Stimulated activated CD8-positive, alpha-beta memory T cell treated with anti-CD3 and anti-CD28 coated beads, Interleukin-15, amount 100 ng/mL, for 48 hours (primary cell): ENCODE measurements at regions not wholly inside any gene's neighbourhood (a gene's known extent, or its start where the extent isn't known, plus 50 kb on each side); places are given as distances from the start of the nearest gene placed in this dataset.
"Not testable (repeated sequence)": the region's sequence is repeated elsewhere in the genome, so short reads cannot be mapped to it uniquely, and the experiment has no call there.

Source experiments
- DNase-seq, 2 donors: peaks; one replicate each; pipeline ENCODE4 v3.0.0-alpha.2; 2020; ENCODE audit warnings: low read depth in 2 of 2

DNA sequence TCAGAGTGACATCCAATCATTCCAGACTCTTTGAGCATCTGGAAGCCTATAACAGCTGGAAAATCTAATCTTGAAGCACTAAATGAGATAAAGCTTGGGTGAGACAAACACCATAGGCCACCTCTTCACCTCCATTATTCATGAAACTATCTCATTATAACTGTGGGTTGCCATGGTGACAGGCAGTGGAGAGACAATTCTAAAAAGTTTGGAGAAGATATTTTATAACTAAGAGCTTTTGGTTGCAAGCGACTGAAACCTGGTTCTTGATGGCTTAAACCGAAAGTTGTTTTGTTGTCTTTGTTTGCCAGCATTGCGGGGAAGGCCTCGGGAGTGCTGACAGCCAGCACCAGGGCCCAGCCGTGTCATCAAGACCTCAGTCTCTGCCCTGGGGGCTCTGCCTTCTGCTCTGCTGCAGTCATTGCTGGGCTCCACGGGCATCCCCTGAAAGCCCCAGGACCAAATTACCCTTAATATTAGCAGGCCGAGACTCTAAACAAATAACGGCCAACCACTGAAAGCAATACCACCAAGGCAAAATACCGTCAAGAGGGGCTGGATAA, 353.6 kb upstream of the SFSWAP start:
- DNase-seq, result no peak

DNA sequence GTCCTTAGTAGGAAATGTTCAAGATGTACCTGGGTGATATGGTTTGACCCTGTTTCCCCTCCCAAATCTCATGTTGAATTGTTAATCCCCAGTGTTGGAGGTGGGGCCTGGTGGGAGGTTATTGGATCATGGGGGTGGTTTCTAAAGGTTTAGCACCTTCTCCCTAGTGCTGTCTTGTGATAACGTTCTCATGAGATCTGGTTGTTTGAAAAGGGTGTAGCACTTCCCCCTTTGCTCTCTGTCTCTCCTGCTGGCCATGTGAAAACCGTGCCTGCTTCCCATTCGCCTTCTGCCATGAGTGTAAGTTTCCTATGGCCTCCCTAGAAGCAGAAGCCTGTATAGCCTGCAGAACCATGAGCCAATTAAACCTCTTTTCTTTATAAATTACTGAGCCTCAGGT, 353.0 kb upstream of the SFSWAP start:
- DNase-seq, result no peak

DNA sequence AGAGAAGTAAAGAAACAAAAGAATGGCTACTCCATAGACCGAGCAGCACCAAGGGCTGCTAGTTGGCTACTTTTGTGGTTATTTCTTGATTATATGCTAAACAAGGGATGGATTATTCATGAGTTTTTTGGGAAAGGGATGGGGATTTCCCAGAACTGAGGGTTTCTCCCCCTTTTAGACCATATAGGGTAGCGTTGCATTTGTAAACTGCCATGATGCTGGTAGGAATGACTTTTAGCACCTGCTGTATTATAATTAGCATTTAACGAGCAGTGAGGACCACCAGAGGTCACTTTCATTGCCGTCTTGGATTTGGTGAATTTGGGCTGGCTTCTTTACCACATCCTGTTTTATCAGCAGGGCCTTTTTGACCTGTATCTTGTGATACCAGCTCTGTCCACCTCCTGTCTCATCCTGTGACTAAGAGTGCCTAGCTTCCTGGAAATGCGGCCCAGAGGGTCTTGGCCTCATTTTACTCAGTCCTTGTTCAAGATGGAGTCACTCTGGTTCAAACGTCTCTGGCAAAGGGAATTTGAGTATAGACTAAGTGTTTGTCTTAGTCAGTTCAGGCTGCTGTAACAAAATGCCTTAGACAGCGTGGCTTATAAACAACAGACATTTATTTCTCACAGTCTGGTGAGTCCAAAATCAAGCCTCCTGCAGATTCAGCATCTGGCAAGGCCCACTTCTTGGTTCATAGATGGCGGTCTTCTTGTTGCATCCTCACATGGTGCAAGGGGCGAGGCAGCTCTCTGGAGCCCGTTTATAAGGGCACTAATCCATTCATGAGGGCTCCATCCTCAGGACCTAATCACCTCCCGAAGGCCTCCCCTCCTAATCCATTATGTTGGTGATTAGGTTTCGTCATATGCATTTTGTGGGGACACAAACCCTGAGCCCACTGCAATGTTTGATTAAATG, 348.3 kb upstream of the SFSWAP start:
- DNase-seq, result no peak

DNA sequence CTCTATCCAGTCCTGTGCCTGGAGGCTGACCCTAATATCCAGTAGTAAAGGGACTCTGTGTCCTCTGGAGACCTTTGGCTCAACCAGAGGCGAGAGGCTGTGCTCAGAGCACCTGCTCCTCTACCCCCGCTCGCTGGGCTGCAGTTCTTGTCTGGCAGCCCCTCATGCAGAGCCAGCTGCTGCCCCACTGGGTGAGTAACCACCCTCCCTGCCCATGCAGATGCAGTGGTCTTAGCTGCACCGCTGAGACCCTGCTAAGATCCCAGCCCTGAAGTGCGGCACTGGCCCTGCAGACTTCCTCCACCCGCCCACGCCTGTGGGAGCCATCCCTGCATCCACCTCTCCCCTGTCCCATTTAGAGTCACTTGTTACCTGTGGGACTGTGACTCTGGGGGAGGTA, 347.5 kb upstream of the SFSWAP start:
- DNase-seq, result no peak

DNA sequence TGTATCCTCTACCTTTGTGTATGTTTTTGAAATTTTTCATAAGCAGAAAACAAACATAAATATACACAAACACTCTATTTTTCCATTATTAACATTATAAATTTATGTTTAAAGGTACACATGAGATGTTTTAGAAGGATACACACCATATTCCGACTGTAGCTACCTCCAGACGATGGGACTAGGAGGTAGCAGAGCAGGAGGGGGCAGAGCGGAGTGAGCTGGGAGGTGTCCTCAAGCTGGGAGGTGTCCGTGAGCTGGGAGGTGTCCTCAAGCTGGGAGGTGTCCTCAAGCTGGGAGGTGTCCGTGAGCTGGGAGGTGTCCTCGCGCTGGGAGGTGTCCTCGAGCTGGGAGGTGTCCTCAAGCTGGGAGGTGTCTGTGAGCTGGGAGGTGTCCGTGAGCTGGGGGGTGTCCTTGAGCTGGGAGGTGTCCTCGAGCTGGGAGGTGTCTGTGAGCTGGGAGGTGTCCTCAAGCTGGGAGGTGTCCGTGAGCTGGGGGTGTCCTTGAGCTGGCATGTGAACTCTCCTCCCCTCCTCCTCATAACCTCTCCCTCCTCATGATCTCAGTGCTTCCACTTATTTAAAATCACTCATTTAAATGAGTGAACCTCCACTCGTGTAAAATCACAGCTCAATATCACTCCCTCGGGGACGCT, 346.9 kb upstream of the SFSWAP start:
- DNase-seq, result no peak

DNA sequence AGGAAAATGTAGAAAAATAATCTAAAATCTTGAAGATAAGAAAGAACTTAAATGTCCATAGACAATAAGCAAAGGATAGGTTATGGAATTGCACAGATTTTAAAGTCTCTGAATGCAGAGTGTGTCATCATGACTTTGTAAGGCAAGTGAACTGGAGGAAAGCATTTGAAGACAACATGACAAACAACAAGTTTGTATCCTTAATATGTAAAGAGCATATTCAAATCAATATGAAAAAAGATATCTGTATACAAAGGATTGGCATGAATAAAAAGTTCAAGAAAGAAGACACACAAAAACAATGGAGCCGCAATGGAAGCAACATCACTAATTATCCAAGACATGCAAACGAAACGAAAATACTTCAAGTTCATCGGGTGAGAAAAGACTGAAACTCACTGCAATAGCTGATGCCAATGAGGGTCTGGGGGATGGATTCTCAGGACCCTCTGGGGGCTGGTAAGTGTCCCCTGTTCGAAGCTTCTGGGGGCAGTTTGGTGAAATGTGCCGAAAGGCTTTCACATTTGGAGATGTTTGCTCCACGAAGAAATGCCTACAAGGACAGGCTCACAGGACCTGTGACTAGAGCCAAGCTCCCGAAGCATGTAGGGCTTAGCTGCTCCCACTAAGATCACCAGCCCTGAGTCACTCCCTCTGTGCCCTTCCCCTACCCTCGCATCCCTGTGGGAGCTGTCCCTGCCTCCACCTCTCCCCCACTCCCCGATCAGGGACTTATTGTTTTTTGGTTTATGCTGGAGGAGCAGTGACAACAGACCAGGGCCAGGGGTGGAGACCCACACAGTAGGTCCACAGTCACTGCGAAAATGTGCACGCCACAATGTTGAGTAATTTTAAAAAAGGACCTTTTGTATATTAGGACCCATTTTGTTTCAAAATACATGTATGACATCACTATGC, 345.7 kb upstream of the SFSWAP start:
- DNase-seq, result no peak

DNA sequence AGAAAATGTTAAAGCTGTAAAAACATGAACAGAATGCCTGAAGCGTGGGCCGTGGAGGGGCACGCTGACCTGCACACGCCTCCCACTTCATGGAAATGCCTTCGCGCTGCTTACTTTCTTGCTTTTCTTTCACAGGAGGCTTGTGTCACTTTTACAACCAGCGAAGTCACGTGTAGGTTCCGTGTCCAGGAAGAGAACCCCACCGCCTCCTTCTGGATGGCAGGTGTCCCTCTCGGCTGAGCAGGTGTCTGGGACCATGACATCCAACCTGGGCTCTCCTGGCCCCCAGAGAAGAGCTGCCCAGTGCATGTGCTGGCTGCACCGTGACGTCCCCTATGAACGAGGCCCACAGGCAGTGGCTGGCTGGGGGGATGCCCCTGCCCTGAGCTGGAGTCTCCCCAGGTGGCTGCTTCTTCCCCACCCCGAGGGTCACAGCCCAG, 345.0 kb upstream of the SFSWAP start:
- DNase-seq, result no peak

DNA sequence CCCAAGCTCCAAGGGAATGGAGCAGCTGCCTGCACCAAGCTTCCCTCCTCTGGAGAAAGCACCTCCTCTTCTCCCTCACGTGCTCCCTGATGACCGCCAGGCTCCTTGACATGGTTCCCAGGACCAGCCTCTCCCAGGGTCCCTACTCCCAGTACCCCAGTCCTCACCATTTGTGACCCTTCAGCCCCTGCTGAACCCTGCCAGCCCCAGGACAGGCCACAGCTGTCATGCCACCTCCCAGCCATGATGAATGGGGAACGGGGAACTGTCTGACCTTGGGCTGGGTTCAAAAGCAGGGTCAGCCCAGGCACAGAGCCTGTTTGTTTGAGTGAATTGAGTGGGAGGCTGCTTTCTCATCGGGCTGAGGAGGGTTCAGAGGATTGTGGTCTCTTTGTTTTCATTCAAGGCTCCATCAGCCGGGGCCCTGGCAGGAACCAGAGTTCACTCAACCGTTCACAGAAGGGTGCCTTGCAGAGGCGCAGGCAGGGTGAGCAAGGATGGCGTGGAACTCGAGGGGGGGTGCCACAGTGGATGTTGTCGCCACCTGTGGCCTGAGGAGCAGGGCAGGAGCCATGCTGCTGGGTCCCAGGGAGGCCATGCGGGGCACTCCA, 344.5 kb upstream of the SFSWAP start:
- no peak for DNase-seq

DNA sequence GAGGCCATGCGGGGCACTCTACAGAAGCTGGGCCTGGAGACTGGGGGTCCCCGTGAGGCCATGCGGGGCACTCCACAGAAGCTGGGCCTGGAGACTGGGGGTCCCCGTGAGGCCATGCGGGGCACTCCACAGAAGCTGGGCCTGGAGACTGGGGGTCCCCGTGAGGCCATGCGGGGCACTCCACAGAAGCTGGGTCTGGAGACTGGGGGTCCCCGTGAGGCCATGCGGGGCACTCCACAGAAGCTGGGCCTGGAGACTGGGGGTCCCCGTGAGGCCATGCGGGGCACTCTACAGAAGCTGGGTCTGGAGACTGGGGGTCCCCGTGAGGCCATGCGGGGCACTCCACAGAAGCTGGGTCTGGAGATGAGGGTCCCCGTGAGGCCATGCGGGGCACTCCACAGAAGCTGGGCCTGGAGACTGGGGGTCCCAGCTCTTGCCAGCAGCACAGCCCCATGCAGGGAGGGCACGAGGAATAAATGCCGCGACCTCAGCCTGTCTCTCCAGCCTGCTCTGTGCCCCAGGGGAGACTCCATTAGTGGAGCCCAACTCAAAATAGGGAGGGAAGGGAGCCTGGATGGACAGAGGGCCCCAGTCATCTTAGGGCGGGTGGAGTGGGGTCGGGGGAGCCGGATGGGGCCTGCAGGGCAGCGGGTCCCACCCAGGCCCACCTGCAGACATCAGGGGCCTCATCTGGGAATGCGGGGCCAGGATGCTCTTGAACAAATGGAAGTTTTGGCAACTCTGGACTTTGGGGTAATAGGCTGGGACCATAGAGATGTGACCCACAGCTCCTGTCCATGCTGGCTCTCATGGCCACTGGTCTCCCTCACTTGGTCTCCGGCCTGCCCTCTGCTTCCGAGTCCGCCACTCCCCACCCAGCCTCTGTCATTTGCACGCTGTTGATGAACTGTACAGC, 343.6 kb upstream of the SFSWAP start:
- not testable (repeated sequence) for DNase-seq

DNA sequence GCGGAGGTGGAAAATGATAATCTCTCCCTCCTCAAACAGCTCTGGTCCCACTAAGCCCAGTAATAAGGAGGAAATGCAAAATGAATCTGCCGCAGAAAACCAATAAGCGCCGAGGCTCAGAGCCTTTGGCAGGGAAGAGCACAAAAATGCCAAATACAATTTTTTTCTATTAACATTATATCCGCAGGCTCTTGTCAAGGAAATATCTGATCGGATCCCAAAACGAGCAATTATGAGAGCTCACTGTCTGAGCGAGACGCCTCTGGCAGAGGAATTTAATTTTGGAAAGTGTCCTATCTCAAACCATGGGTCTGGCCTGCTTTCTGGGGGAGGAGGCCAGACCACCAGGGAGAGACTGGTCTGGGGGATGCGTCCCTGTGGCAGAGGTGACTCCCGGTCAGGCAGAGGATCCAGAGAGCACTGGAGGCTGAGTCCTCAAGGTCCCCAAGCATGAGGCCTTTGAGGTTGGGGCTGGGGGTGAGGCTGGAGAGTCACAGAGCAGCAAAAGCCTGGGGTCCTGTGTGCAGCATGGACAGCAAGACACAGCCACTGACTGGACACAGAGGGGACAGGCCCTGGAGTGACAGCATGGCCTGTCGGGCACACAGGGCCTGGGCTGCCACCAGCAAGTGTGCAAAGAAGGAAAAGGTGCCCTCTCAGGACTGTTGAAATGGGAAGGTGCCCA, 342.8 kb upstream of the SFSWAP start:
- no peak for DNase-seq

DNA sequence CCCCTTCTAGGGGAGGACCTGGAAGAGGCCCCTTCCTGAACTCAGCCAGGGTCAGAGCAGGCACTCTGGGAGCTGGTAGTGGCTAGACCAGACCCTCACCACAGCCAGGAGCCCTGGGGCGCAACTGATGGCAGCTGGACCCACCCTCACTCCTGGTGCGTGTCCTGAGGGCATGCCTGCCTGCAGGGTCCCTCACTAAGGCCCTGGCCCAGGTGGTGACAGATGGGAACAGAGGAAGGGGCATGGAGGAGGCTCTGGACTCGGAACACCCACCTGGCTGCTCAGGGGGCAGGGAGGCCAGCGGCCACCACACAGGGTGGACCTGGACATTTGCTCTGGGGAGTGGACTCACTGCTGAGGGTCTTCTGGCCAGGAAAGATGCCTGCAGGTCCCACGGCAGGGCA, 342.2 kb upstream of the SFSWAP start:
- DNase-seq, result no peak

DNA sequence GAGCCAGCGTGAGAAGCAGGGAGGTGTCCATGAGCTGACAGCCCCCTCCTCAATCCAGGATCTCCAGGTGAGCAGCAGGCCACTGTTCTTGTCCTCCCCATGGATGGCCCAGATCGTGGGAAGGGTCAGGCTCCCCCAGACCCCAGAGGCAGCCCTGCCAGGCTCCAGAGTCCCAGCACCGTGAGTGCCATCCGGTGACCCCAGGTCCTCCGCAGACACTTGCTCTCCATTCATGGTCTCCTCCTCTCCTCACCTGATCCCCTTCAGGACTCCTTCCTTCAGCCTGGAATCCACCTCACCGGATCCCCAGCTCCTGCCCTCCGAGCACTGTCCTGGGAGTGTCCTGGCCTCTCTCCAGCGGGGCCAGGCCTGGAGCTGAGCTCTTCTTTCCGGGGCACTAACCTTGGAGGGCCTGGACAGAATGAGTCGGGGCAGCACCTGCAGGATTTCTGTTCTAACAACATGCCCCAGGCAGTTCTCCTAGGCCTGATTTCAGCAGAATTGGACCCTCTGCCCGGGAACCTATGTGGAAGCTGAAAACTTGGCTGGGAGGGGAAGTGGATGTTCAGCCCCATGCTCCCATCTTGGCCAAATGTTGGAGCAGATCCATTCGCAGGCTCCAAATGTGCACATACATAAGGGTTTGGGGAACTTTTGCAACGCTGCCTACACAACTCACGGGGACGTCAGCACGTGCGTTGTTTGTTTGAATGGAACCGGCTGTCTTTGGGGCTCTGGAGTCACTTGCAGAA, 341.6 kb upstream of the SFSWAP start:
- no peak for DNase-seq

DNA sequence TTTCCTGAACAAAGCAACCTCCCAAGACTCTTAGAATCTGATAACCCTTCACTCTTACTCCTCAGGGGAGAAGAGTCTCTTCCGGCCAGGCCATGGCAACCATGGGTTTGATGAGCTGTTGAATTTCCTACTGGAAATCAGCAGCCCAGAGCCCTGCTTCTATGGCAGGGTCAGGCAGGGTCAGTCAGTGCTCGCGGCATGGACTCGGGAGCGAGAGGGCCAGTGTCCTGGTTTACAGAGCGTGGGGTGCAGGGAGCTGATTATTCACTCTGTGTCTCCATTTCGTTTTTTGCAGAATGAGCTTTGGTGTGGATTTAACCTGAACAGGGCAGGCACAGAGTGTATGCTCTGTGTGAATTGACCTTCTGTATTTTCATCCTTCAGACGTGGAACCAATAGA, 340.6 kb upstream of the SFSWAP start:
- DNase-seq, result no peak

DNA sequence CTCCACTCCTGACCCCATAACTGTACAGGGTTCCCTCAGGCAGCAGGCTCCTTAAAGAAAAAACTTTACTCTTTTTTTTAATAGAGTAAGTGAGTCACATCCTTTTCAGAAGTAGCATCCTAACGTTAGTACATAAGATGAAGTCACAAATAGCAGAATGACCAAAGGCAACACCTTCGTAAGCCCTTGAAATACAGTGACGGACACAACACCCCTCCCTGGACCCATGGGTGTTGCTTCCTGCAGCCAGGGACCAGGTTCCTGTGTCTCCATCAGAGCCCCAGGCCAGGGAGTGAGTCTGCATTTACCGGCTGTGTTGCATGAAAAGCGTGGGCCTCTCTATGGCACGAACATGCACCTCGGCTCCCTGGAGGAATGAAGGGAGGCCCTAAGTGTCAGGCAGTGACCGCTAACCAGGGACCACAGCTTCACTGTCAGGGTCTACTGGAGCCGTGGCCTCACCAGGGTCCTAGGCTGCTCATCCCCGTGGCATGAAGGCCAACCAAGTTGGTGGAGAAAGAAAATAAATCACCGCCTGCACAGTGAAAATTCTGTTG, 340.0 kb upstream of the SFSWAP start:
- no peak for DNase-seq

DNA sequence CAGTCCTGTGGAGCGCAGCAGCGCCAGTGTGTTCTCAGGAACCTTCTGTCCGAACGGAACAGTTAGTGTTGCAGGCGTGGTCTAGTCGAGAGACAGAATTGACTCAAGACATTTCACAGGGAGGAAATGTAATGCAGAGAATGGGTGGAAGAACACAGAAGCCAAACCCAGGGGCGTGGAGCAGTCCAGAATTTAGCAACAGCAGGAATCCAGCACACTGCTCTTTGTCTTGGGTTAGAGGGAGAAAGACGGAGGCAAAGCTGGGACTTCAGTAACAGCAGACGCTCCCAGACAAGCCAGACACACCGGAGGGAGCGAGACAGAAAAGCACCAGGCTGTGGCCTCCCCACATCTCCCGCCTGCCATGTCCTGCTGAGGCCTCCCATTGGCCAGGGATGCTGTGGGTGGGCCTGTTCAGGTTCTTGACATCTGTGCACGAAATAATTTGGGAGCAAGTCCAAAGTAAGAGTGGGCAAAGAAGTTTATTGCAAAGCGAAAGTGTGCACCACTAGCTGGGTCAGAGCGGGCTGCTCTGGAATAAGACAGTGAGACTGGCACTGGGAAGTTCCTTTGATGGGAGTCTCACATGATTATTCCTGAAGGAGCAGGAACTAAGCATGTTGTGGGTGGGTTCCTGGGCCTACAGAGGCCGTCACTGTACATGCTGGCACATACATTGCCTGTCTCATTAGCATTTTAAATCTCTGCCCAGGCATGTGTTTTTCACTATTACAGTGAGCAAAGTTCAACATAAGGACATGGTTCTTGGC, 339.3 kb upstream of the SFSWAP start:
- no peak for DNase-seq

DNA sequence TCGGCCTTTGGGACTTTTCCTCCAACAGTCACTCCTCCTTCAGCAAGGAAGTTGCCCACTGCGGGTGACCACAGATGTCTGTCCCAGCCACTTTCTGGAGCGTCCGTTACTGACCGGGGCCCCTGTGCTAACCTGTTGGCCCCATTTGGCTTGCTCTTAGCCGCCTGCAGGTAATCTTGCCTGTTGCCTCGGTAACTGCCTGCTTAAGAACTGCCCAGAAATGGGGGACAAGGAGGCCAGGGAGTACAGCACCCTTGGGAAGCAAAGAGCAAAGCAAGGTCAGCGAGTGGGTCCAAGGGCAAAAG, 338.8 kb upstream of the SFSWAP start:
- DNase-seq, result no peak

DNA sequence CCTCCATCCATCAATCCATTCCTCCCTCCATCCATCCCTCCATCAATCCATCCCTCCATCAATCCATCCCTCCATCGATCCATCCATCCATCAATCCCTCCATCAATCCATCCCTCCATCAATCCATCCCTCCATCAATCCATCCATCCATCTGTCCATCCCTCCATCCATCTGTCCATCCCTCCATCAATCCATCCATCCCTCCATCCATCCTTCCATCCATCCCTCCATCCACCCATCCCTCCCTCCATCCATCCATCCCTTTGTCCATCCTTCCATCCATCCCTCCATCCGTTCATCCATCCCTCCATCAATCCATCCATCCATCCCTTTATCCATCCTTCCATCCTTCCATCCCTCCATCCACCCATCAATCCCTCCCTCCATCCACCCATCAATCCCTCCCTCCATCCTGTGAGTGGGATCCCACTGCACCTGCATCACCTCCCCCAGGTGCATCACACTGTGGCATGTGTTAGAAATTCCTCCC, 338.1 kb upstream of the SFSWAP start:
- DNase-seq, result no peak
